A549 (cell line): ENCODE measurements at regions not wholly inside any gene's neighbourhood (a gene's known extent, or its start where the extent isn't known, plus 50 kb on each side); places are given as distances from the start of the nearest gene placed in this dataset.

Experiments
- CBX8 ChIP-seq: fragments of 200-600 bp; sonication (generic); IDR thresholded peaks from 2 replicates; pipeline ENCODE4 v1.6.1; 2016
- CHD2 ChIP-seq: fragments of 150-350 bp; IDR thresholded peaks from 2 replicates; pipeline ENCODE4 v1.6.1; 2014; ENCODE audit warnings: low read length; ENCODE audit not compliant: partially characterized antibody
- JUN ChIP-seq, 2 experiments: fragments of >200 bp; sonication (Bioruptor Twin); formaldehyde crosslinking; IDR thresholded peaks; 2 replicates in 1 of 2; 3 replicates in 1 of 2; pipeline ENCODE4 v1.6.1; 2016 to 2017
- JUNB ChIP-seq: fragments of >200 bp; sonication (Bioruptor Twin); formaldehyde crosslinking; IDR thresholded peaks from 2 replicates; pipeline ENCODE4 v1.6.1; 2016
- MAFK ChIP-seq: fragments of 450-650 bp; IDR thresholded peaks from 2 replicates; pipeline ENCODE4 v1.6.1; 2014; ENCODE audit not compliant: partially characterized antibody
- MYC ChIP-seq: IDR thresholded peaks from 2 replicates; pipeline ENCODE4 v1.6.1; 2012; ENCODE audit warnings: mild to moderate bottlenecking, inconsistent platforms, low read length, improper control_type of control experiment, borderline replicate concordance
- POLR2A ChIP-seq: IDR thresholded peaks from 2 replicates; pipeline ENCODE4 v1.6.1; 2012; ENCODE audit warnings: mild to moderate bottlenecking, low read length
- RCOR1 ChIP-seq: fragments of 150-350 bp; IDR thresholded peaks from 2 replicates; pipeline ENCODE4 v1.6.1; 2014; ENCODE audit warnings: antibody characterized with exemption, low read length, low read depth
- TFCP2L1 ChIP-seq: fragments of 250-450 bp; sonication (Bioruptor Pico); IDR thresholded peaks from 2 replicates; pipeline ENCODE4 v1.5.0; 2021; ENCODE audit warnings: mild to moderate bottlenecking
- TF ChIP-seq, protein P1 (sequence below): fragments of >200 bp; sonication (Bioruptor Twin); formaldehyde crosslinking; IDR thresholded peaks from 3 replicates; pipeline ENCODE4 v1.5.1; 2016
- TF ChIP-seq, protein P2 (sequence below): fragments of 250-450 bp; sonication (Bioruptor Pico); IDR thresholded peaks from 2 replicates; pipeline ENCODE4 v1.5.0; 2021; ENCODE audit warnings: mild to moderate bottlenecking, moderate library complexity, borderline replicate concordance
- TF ChIP-seq, protein P3 (sequence below): fragments of 450-650 bp; IDR thresholded peaks from 2 replicates; pipeline ENCODE4 v1.6.1; 2014; ENCODE audit warnings: antibody characterized with exemption

DNA sequence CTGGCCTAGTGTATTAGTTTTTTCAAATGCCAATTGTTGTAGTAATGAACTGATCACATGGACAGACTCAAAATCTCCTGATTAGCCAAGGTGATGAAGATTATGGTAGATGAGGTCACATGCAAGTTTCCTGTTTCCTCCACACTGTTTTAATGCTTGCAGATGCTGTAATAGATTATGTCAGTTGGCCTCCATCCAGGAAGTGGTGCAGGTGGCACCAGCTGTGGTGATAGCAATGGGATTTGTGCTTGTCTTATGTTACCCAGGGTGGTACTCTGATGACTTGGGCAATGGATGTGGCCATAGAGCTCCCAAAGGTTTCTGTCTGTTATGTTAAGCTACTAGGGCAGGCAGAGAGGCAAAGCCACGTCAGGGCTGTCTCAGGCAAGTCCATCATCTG lies 332.9 kb upstream of the DDX18 start:
- TF ChIP-seq, protein P1, sequence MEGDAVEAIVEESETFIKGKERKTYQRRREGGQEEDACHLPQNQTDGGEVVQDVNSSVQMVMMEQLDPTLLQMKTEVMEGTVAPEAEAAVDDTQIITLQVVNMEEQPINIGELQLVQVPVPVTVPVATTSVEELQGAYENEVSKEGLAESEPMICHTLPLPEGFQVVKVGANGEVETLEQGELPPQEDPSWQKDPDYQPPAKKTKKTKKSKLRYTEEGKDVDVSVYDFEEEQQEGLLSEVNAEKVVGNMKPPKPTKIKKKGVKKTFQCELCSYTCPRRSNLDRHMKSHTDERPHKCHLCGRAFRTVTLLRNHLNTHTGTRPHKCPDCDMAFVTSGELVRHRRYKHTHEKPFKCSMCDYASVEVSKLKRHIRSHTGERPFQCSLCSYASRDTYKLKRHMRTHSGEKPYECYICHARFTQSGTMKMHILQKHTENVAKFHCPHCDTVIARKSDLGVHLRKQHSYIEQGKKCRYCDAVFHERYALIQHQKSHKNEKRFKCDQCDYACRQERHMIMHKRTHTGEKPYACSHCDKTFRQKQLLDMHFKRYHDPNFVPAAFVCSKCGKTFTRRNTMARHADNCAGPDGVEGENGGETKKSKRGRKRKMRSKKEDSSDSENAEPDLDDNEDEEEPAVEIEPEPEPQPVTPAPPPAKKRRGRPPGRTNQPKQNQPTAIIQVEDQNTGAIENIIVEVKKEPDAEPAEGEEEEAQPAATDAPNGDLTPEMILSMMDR: no peak
- TF ChIP-seq JUN (IDR thresholded peaks at IDR 0.05) (no peak), POLR2A (no peak), MAFK (no peak), JUNB (no peak), CBX8 (no peak), TFCP2L1 (CRISPR knock-in tag) (no peak), RCOR1 (no peak), CHD2 (no peak), MYC (no peak)
- TF ChIP-seq, protein P2, sequence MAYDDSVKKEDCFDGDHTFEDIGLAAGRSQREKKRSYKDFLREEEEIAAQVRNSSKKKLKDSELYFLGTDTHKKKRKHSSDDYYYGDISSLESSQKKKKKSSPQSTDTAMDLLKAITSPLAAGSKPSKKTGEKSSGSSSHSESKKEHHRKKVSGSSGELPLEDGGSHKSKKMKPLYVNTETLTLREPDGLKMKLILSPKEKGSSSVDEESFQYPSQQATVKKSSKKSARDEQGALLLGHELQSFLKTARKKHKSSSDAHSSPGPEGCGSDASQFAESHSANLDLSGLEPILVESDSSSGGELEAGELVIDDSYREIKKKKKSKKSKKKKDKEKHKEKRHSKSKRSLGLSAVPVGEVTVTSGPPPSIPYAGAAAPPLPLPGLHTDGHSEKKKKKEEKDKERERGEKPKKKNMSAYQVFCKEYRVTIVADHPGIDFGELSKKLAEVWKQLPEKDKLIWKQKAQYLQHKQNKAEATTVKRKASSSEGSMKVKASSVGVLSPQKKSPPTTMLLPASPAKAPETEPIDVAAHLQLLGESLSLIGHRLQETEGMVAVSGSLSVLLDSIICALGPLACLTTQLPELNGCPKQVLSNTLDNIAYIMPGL (CRISPR knock-in tag): no peak
- TF ChIP-seq, protein P3, sequence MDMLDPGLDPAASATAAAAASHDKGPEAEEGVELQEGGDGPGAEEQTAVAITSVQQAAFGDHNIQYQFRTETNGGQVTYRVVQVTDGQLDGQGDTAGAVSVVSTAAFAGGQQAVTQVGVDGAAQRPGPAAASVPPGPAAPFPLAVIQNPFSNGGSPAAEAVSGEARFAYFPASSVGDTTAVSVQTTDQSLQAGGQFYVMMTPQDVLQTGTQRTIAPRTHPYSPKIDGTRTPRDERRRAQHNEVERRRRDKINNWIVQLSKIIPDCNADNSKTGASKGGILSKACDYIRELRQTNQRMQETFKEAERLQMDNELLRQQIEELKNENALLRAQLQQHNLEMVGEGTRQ: no peak
